ENCODE measurements at regions not wholly inside any gene's neighbourhood (a gene's known extent, or its start where the extent isn't known, plus 50 kb on each side); places are given as distances from the start of the nearest gene placed in this dataset.

DNA sequence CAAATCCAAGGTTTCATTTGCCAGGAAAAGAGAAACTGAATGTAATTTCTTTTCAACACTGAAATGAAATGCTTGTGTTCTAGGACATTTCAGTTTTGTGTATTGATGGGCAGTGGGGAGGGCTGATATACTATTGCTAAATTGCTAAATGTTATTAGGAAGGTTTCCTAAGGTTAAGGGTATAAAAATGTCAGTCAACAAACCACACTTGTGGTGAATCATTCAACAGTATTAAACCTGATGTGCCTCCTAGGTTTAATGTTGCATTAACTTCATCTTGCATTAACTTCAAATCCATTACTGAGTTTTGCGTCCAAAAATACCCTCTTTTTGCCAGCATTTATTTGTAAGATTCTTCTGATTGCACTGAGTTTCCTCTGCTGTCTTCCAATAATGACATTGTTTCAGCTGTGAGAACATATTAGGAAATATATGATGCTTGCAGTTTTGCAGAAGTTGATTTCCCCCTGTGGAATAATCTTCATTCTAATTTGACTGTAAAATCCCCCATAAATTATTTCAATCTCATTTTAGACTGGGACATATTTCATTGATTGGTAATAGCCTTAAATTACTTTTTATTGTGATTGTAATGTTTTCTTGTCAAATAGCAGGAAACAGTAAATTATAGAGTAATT lies 758.3 kb downstream of the GBE1 start:
- TF ChIP-seq, protein P1, sequence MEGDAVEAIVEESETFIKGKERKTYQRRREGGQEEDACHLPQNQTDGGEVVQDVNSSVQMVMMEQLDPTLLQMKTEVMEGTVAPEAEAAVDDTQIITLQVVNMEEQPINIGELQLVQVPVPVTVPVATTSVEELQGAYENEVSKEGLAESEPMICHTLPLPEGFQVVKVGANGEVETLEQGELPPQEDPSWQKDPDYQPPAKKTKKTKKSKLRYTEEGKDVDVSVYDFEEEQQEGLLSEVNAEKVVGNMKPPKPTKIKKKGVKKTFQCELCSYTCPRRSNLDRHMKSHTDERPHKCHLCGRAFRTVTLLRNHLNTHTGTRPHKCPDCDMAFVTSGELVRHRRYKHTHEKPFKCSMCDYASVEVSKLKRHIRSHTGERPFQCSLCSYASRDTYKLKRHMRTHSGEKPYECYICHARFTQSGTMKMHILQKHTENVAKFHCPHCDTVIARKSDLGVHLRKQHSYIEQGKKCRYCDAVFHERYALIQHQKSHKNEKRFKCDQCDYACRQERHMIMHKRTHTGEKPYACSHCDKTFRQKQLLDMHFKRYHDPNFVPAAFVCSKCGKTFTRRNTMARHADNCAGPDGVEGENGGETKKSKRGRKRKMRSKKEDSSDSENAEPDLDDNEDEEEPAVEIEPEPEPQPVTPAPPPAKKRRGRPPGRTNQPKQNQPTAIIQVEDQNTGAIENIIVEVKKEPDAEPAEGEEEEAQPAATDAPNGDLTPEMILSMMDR (IDR thresholded peaks at IDR 0.05; ENCODE audit: insufficient read depth, missing control alignments): no peak
- FAIRE-seq (no peak), DNase-seq (ENCODE audit: insufficient read length, low spot score) (no peak)

DNA sequence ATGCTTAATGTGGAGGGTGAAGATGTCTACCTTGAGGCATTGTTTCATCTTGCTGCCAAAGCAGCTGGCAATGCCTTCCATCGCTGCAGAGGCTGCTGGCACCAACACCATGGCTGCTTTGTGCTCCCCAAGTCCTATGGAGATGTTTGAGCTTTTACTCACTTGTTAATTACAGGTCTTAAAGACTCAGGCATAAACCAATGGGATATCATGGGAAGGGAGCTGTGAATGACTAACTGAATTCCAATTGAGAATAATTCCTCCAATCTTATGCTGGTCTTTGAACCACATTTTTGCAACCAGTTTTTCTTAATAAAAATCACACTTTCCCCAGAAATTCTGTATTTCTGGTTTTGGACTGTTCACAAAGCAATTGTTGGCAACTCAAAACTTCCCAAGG lies 762.0 kb downstream of the GBE1 start:
- DNase-seq (ENCODE audit: insufficient read length, low spot score): no peak
- FAIRE-seq: no peak
- TF ChIP-seq, protein P1 (IDR thresholded peaks at IDR 0.05; ENCODE audit: insufficient read depth, missing control alignments): no peak

DNA sequence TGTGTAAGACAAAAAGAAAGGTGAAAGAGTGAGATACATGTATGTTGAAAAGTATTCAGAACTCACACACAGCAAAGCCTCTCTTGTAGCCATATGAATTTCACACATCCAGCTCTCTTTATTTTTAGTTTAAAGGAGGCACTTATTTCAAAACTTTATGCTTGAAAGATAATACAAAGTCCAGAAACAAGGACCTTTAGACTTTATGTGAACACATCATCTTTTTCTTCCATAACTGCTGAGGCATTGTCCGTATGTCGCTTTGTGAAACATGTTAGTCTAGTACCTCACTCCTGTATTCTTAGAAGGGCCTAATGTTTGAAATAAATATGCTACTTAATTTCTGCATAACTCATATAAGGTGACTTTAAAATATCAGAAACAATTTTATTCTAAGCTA lies 763.4 kb downstream of the GBE1 start:
- TF ChIP-seq, protein P1 (IDR thresholded peaks at IDR 0.05; ENCODE audit: insufficient read depth, missing control alignments): no peak
- FAIRE-seq: no peak
- no peak for DNase-seq (ENCODE audit: insufficient read length, low spot score)

DNA sequence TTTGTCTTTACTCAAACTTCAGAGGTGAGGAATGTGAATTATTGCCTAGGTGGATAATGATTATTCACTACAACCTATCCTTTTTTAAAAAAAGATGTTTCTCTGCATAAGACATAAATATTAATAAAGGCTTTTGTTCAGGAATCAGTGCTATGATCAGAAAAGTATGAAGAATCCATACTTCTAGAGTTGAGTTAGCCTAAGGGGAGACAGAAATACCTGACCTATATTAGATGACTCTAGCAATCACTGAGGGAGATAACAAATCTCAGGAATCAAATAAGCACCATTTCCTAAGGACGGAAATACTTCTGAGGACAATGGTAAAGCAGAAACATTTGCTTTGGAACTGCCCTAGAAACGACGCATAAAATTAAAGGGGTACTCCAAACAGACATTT lies 763.8 kb downstream of the GBE1 start:
- TF ChIP-seq, protein P1 (IDR thresholded peaks at IDR 0.05; ENCODE audit: insufficient read depth, missing control alignments): no peak
- no peak for FAIRE-seq
- no peak for DNase-seq (ENCODE audit: insufficient read length, low spot score)

DNA sequence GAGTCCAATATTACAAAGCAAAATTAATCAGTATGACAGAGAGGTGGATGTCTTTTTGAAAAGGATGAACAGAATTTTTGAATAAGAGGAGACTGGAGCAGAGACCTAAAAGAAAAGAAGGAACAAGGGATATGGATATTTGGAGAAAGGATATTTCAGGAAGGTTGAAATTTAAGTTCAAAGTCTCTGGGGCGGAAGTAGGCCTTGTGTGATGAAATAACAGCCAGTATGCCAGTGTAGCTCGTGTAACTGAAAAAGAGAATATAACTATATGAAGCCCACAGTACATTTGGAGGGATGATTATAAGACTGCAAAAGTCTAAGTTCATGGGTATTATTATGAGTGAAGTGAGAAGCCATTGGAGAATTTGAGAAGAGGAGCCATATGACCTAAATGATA lies 766.7 kb downstream of the GBE1 start:
- FAIRE-seq: no peak
- TF ChIP-seq, protein P1 (IDR thresholded peaks at IDR 0.05; ENCODE audit: insufficient read depth, missing control alignments): no peak
- DNase-seq (ENCODE audit: insufficient read length, low spot score): no peak

DNA sequence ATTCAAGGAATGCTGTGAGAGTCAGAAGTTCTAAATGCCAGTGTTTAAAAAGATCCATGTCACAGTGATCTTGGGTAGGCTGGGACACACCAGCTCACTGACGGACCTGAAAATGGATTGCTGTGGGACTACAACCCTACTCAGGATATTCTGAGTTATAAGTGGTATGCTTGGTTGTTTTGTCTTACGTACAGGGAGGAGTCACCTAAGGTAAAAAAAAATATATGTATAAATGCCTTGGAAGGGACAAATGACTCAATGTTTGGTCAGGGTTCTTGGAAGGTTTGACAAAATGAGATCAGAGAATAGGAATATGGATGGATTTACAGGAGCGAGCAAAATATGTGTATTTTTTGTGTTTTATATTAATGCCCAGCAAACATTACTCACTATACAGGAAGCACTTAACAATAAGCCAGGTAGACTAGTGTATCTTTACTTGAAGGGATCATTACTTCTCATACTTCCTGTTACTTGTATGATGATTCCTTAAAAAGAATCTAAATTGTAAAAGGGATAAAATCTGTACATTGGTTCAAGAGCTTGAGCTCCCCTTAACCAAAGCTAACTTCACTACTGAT lies 767.3 kb downstream of the GBE1 start:
- TF ChIP-seq, protein P1 (IDR thresholded peaks at IDR 0.05; ENCODE audit: insufficient read depth, missing control alignments): no peak
- DNase-seq (ENCODE audit: insufficient read length, low spot score): no peak
- FAIRE-seq: no peak

DNA sequence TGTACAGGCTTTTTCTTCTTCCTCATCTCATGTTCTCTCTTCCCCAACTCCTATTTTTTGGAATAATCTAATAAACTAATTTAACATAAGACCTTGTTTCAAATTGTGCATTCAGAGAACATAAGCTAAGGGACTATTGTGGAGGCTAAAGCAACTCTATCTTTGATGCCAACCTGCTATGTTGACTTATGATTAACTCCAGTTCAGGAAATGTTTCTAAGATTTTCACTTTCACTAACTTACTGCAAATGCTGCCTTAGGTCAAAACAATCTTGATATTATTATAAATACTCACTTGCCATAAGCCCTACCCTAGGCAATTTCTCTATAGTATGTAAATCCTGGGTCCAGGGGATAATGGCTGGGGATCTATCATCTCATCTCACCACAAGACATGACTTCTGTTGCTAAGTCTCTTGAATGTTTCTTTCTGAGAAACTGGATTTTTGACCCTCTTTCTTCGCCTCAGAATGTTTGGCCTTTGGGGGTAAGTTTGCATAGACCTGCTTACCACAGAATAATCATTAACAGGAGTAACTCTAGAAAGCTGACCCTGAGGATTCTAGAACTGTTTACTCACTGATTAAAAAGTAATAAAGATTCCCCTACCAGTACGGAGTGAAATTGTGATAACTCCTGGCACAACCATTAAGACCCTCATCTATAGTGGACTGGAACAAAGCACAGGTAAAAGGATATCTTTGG lies 768.1 kb downstream of the GBE1 start:
- TF ChIP-seq, protein P1 (IDR thresholded peaks at IDR 0.05; ENCODE audit: insufficient read depth, missing control alignments): no peak
- DNase-seq (ENCODE audit: insufficient read length, low spot score) (no peak), FAIRE-seq (no peak)
